Upper lobe of right lung (tissue), 1 donor: ENCODE measurements at regions not wholly inside any gene's neighbourhood (a gene's known extent, or its start where the extent isn't known, plus 50 kb on each side); places are given as distances from the start of the nearest gene placed in this dataset.

ENCODE experiments used
- ATAC-seq: fragments of 200-7000 bp; cut with Tn5 transposase; one replicate; pipeline ENCODE4 v1.9.1; 2020; ENCODE audit warnings: mild to moderate bottlenecking, moderate library complexity
- DNase-seq: peaks from one replicate; pipeline ENCODE4 v3.0.0-alpha.2; 2020
- H3K27ac ChIP-seq: fragments of 200-600 bp; one replicate; pipeline ENCODE4 v1.8.0; 2022
- H3K27me3 ChIP-seq: fragments of 200-600 bp; one replicate; pipeline ENCODE4 v1.8.0; 2022; ENCODE audit warnings: mild to moderate bottlenecking
- H3K36me3 ChIP-seq: fragments of 200-600 bp; one replicate; pipeline ENCODE4 v1.8.0; 2022
- H3K4me1 ChIP-seq: fragments of 200-600 bp; one replicate; pipeline ENCODE4 v1.8.0; 2022
- H3K4me3 ChIP-seq: fragments of 200-600 bp; one replicate; pipeline ENCODE4 v1.8.0; 2022; ENCODE audit warnings: mild to moderate bottlenecking
- H3K9me3 ChIP-seq: fragments of 200-600 bp; one replicate; pipeline ENCODE4 v1.8.0; 2022
- intact Hi-C: fragments of 100-400 bp; cut with DNase I; formaldehyde crosslinking; loops from one replicate; pipeline ENCODE4 v1.11.0; 2022
- TF ChIP-seq, protein P1 (sequence below): fragments of 200-600 bp; IDR thresholded peaks from one replicate; pipeline ENCODE4 v1.8.0; 2022; ENCODE audit warnings: antibody characterized with exemption
- donor health status: DM: no; HTN: yes; CAD: no; lungs with severe emphysema.

DNA sequence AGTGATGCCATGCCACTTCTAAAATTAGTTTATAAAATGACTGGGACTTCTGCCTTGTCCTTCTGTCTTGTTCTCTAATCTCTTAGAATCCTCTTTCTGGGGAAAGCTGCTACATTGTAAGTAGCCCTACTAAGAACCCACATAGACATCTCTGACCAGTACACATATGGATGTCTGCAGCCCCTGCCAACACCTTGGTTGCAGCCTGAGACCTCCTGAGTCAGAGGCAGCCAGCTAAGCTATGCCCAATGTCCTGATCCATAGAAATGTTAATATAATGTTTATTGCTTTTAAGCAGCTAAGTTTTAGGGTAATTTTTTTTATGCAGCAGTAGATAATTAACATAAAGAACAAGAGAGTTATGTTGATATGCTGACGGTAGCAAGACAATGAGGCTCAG lies 1029.5 kb upstream of the INTU start:
- Histone ChIP-seq H3K27me3 (no peaks in the 10 kb centered on the region), H3K36me3 (no peaks in the 10 kb centered on the region), H3K9me3 (no peaks in the 10 kb centered on the region), H3K4me1 (no peaks in the 10 kb centered on the region), H3K27ac (no peak overlapping the region), H3K4me3 (no peak overlapping the region)
- intact Hi-C loops, result no loop called here
- ATAC-seq (no peak), DNase-seq (no peak)
- TF ChIP-seq, protein P1, sequence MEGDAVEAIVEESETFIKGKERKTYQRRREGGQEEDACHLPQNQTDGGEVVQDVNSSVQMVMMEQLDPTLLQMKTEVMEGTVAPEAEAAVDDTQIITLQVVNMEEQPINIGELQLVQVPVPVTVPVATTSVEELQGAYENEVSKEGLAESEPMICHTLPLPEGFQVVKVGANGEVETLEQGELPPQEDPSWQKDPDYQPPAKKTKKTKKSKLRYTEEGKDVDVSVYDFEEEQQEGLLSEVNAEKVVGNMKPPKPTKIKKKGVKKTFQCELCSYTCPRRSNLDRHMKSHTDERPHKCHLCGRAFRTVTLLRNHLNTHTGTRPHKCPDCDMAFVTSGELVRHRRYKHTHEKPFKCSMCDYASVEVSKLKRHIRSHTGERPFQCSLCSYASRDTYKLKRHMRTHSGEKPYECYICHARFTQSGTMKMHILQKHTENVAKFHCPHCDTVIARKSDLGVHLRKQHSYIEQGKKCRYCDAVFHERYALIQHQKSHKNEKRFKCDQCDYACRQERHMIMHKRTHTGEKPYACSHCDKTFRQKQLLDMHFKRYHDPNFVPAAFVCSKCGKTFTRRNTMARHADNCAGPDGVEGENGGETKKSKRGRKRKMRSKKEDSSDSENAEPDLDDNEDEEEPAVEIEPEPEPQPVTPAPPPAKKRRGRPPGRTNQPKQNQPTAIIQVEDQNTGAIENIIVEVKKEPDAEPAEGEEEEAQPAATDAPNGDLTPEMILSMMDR, result no peak

GRCh38 chr4:126603825-126604224 lies 1028.9 kb upstream of the INTU start:
- H3K4me1 ChIP-seq, result no peaks in the 10 kb centered on the region
- DNase-seq (no peak), ATAC-seq (no peak)
- TF ChIP-seq, protein P1, result no peak
- no peaks in the 10 kb centered on the region for H3K27me3 ChIP-seq
- H3K27ac ChIP-seq, result no peak overlapping the region
- intact Hi-C loops, result no loop called here
- H3K9me3 ChIP-seq, result no peaks in the 10 kb centered on the region
- no peak overlapping the region for H3K4me3 ChIP-seq
- no peaks in the 10 kb centered on the region for H3K36me3 ChIP-seq

DNA sequence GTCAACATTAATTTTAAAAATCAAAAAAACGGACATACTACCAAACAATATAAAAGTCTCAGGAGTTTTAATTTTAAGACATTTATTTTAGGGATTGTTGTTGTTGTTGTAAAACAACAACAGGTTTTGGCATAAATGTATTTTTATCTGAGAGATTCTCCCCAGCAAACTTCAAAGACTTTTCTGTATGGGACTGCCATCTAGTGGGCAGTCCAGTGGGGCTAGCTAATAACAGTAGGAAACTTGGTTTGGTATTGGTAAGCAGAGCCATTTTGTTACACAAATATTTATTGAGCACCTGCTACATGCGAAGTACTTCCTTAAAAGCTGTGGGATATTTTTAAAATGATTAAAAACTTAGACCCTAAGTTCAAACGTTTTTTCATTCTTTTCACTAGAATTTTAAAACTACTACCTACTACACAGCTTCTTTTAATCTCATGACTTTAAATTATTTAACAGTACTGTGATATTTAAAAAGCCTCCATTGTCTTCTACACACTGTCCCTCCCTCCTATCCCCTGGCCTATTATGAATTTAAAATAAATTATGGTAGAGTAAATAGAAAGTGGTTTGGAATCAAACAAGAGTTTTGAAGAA lies 1028.4 kb upstream of the INTU start:
- H3K27ac ChIP-seq, result no peak overlapping the region
- no peaks in the 10 kb centered on the region for H3K36me3 ChIP-seq
- H3K27me3 ChIP-seq, result no peaks in the 10 kb centered on the region
- no peak overlapping the region for H3K4me3 ChIP-seq
- intact Hi-C loops, result no loop called here
- no peaks in the 10 kb centered on the region for H3K9me3 ChIP-seq
- no peaks in the 10 kb centered on the region for H3K4me1 ChIP-seq
- DNase-seq, result no peak
- no peak for ATAC-seq
- TF ChIP-seq, protein P1, result peak; percentile 60

GRCh38 chr4:126610933-126611332 lies 1021.8 kb upstream of the INTU start:
- intact Hi-C loops, result no loop called here

DNA sequence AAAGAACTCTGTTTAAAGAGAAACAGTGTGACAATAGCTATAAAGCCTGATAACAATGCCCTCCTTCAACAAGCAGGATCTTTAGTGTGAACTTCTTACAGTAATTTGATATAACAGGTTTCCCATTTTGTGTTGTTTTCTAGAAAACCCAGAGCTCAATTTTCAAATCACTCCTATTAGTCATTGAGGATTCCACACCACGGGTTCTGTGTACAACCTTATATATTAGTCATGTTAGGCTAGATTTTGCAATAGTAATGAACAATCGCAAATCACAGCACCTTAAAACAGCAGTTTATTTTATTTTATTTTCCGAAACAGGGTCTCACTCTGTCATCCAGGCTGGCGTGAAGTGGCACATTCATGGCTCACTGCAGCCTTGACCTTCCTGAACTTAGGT lies 1020.9 kb upstream of the INTU start:
- no peaks in the 10 kb centered on the region for H3K4me1 ChIP-seq
- no peaks in the 10 kb centered on the region for H3K27me3 ChIP-seq
- H3K36me3 ChIP-seq, result no peaks in the 10 kb centered on the region
- ATAC-seq (no peak), DNase-seq (no peak)
- no peak overlapping the region for H3K4me3 ChIP-seq
- no peaks in the 10 kb centered on the region for H3K9me3 ChIP-seq
- H3K27ac ChIP-seq, result no peak overlapping the region
- TF ChIP-seq, protein P1, result no peak
- intact Hi-C loops, result no loop called here

More at GRCh38 chr4:126610933-126611332, 1021.8 kb upstream of the INTU start:
- Histone ChIP-seq H3K9me3 (no peaks in the 10 kb centered on the region), H3K36me3 (no peaks in the 10 kb centered on the region), H3K27ac (no peak overlapping the region), H3K4me1 (no peaks in the 10 kb centered on the region), H3K27me3 (no peaks in the 10 kb centered on the region), H3K4me3 (no peak overlapping the region)
- TF ChIP-seq, protein P1, result no peak
- ATAC-seq (no peak), DNase-seq (no peak)

GRCh38 chr4:126614356-126614855 lies 1018.4 kb upstream of the INTU start:
- Histone ChIP-seq H3K27me3 (no peaks in the 10 kb centered on the region), H3K4me1 (no peaks in the 10 kb centered on the region), H3K36me3 (no peaks in the 10 kb centered on the region), H3K4me3 (no peak overlapping the region), H3K9me3 (no peaks in the 10 kb centered on the region), H3K27ac (no peak overlapping the region)
- intact Hi-C loops, result no loop called here
- DNase-seq (no peak), ATAC-seq (no peak)
- TF ChIP-seq, protein P1, result no peak
